Activated T-cell treated with anti-CD3 and anti-CD28 coated beads, Interleukin-2, amount 50 U/mL, for 24 hours (primary cell): ENCODE measurements at regions not wholly inside any gene's neighbourhood (a gene's known extent, or its start where the extent isn't known, plus 50 kb on each side); places are given as distances from the start of the nearest gene placed in this dataset.

ENCODE experiments used
- DNase-seq: peaks from one replicate; pipeline ENCODE4 v3.0.0-alpha.2; 2020
- H3K27ac Mint-ChIP-seq: 2 replicates; pipeline ENCODE4 v1.8.0; 2020; ENCODE audit warnings: mild to moderate bottlenecking, mixed read lengths
- H3K27me3 Mint-ChIP-seq: 2 replicates; pipeline ENCODE4 v1.8.0; 2020; ENCODE audit warnings: mixed read lengths
- H3K36me3 Mint-ChIP-seq: 2 replicates; pipeline ENCODE4 v1.8.0; 2020; ENCODE audit warnings: low read depth, mixed read lengths
- H3K4me1 Mint-ChIP-seq: 2 replicates; pipeline ENCODE4 v1.8.0; 2020; ENCODE audit warnings: low read depth, mixed read lengths
- H3K4me3 Mint-ChIP-seq: 2 replicates; pipeline ENCODE4 v1.8.0; 2020; ENCODE audit warnings: mild to moderate bottlenecking, moderate library complexity, mixed read lengths
- H3K9me3 Mint-ChIP-seq: 2 replicates; pipeline ENCODE4 v1.8.0; 2020; ENCODE audit warnings: mixed read lengths

- no peaks in the 10 kb centered on the region for H3K4me1 Mint-ChIP-seq
- no peak overlapping the region for H3K4me3 Mint-ChIP-seq
- H3K36me3 Mint-ChIP-seq, result no peaks in the 10 kb centered on the region
- H3K9me3 Mint-ChIP-seq, result no peaks in the 10 kb centered on the region
- no peak overlapping the region for H3K27ac Mint-ChIP-seq
- no peak for DNase-seq
- no peaks in the 10 kb centered on the region for H3K27me3 Mint-ChIP-seq
These were observed 1078.5 kb upstream of the ZEB2 start for GRCh38 chr2:145598434-145598833.

GRCh38 chr2:145597809-145598208 lies 1077.9 kb upstream of the ZEB2 start:
- no peak overlapping the region for H3K27ac Mint-ChIP-seq
- H3K27me3 Mint-ChIP-seq, result no peaks in the 10 kb centered on the region
- no peak for DNase-seq
- H3K36me3 Mint-ChIP-seq, result no peaks in the 10 kb centered on the region
- H3K4me1 Mint-ChIP-seq, result no peaks in the 10 kb centered on the region
- H3K9me3 Mint-ChIP-seq, result no peaks in the 10 kb centered on the region
- no peak overlapping the region for H3K4me3 Mint-ChIP-seq

- Mint-ChIP-seq H3K4me1 (no peaks in the 10 kb centered on the region), H3K4me3 (no peak overlapping the region)
- DNase-seq, result no peak
These were observed 1077.1 kb upstream of the ZEB2 start for GRCh38 chr2:145597006-145597405.

GRCh38 chr2:145596416-145596815 lies 1076.5 kb upstream of the ZEB2 start:
- Mint-ChIP-seq H3K9me3 (no peaks in the 10 kb centered on the region), H3K27me3 (no peaks in the 10 kb centered on the region), H3K36me3 (no peaks in the 10 kb centered on the region), H3K27ac (no peak overlapping the region), H3K4me3 (no peak overlapping the region), H3K4me1 (no peaks in the 10 kb centered on the region)
- DNase-seq, result no peak

More at GRCh38 chr2:145597006-145597405, 1077.1 kb upstream of the ZEB2 start:
- Mint-ChIP-seq H3K36me3 (no peaks in the 10 kb centered on the region), H3K27me3 (no peaks in the 10 kb centered on the region), H3K27ac (no peak overlapping the region), H3K9me3 (no peaks in the 10 kb centered on the region)

GRCh38 chr2:145595296-145595695 lies 1075.4 kb upstream of the ZEB2 start:
- no peaks in the 10 kb centered on the region for H3K27me3 Mint-ChIP-seq
- no peak for DNase-seq
- H3K9me3 Mint-ChIP-seq, result no peaks in the 10 kb centered on the region
- H3K4me1 Mint-ChIP-seq, result no peaks in the 10 kb centered on the region
- H3K36me3 Mint-ChIP-seq, result no peaks in the 10 kb centered on the region
- H3K4me3 Mint-ChIP-seq, result no peak overlapping the region
- H3K27ac Mint-ChIP-seq, result no peak overlapping the region

GRCh38 chr2:145593991-145594614 lies 1074.2 kb upstream of the ZEB2 start:
- no peak for DNase-seq
- H3K4me3 Mint-ChIP-seq, result no peak overlapping the region
- H3K27me3 Mint-ChIP-seq, result no peaks in the 10 kb centered on the region
- no peak overlapping the region for H3K27ac Mint-ChIP-seq
- no peaks in the 10 kb centered on the region for H3K9me3 Mint-ChIP-seq
- no peaks in the 10 kb centered on the region for H3K36me3 Mint-ChIP-seq
- no peaks in the 10 kb centered on the region for H3K4me1 Mint-ChIP-seq

- Mint-ChIP-seq H3K27ac (no peak overlapping the region), H3K36me3 (no peaks in the 10 kb centered on the region), H3K4me1 (no peaks in the 10 kb centered on the region), H3K27me3 (no peaks in the 10 kb centered on the region), H3K4me3 (no peak overlapping the region), H3K9me3 (no peaks in the 10 kb centered on the region)
- no peak for DNase-seq
These were observed 1073.4 kb upstream of the ZEB2 start for GRCh38 chr2:145593280-145593679.

GRCh38 chr2:145592361-145592760 lies 1072.4 kb upstream of the ZEB2 start:
- H3K27ac Mint-ChIP-seq, result no peak overlapping the region
- DNase-seq, result no peak

GRCh38 chr2:145591109-145591809 lies 1071.3 kb upstream of the ZEB2 start:
- H3K36me3 Mint-ChIP-seq, result no peaks in the 10 kb centered on the region
- H3K4me3 Mint-ChIP-seq, result no peak overlapping the region
- no peaks in the 10 kb centered on the region for H3K27me3 Mint-ChIP-seq
- H3K9me3 Mint-ChIP-seq, result no peaks in the 10 kb centered on the region
- no peak for DNase-seq
- H3K4me1 Mint-ChIP-seq, result no peaks in the 10 kb centered on the region
- H3K27ac Mint-ChIP-seq, result no peak overlapping the region

More at GRCh38 chr2:145592361-145592760, 1072.4 kb upstream of the ZEB2 start:
- H3K4me1 Mint-ChIP-seq, result no peaks in the 10 kb centered on the region
- no peak overlapping the region for H3K4me3 Mint-ChIP-seq
- H3K36me3 Mint-ChIP-seq, result no peaks in the 10 kb centered on the region
- no peaks in the 10 kb centered on the region for H3K9me3 Mint-ChIP-seq
- H3K27me3 Mint-ChIP-seq, result no peaks in the 10 kb centered on the region

- no peaks in the 10 kb centered on the region for H3K27me3 Mint-ChIP-seq
- no peaks in the 10 kb centered on the region for H3K9me3 Mint-ChIP-seq
- H3K4me3 Mint-ChIP-seq, result no peak overlapping the region
- H3K27ac Mint-ChIP-seq, result no peak overlapping the region
- H3K4me1 Mint-ChIP-seq, result no peaks in the 10 kb centered on the region
- no peaks in the 10 kb centered on the region for H3K36me3 Mint-ChIP-seq
- DNase-seq, result no peak
These were observed 1068.0 kb upstream of the ZEB2 start for GRCh38 chr2:145587922-145588321.

- no peak overlapping the region for H3K4me3 Mint-ChIP-seq
- peaks cover 6% of the 10 kb centered on the region for H3K9me3 Mint-ChIP-seq
- H3K36me3 Mint-ChIP-seq, result no peaks in the 10 kb centered on the region
- DNase-seq, result no peak
- H3K27ac Mint-ChIP-seq, result no peak overlapping the region
- no peaks in the 10 kb centered on the region for H3K4me1 Mint-ChIP-seq
- H3K27me3 Mint-ChIP-seq, result no peaks in the 10 kb centered on the region
These were observed 1064.4 kb upstream of the ZEB2 start for GRCh38 chr2:145584353-145584752.

- H3K36me3 Mint-ChIP-seq, result no peaks in the 10 kb centered on the region
- no peaks in the 10 kb centered on the region for H3K9me3 Mint-ChIP-seq
- no peak overlapping the region for H3K4me3 Mint-ChIP-seq
- H3K27me3 Mint-ChIP-seq, result no peaks in the 10 kb centered on the region
- DNase-seq, result no peak
- no peak overlapping the region for H3K27ac Mint-ChIP-seq
- no peaks in the 10 kb centered on the region for H3K4me1 Mint-ChIP-seq
These were observed 1053.7 kb upstream of the ZEB2 start for GRCh38 chr2:145573608-145574007.

- Mint-ChIP-seq H3K9me3 (no peaks in the 10 kb centered on the region), H3K27me3 (no peaks in the 10 kb centered on the region), H3K27ac (no peak overlapping the region), H3K36me3 (no peaks in the 10 kb centered on the region), H3K4me1 (no peaks in the 10 kb centered on the region), H3K4me3 (no peak overlapping the region)
- no peak for DNase-seq
These were observed 1052.3 kb upstream of the ZEB2 start for GRCh38 chr2:145572238-145572637.

- H3K36me3 Mint-ChIP-seq, result no peaks in the 10 kb centered on the region
- no peak overlapping the region for H3K27ac Mint-ChIP-seq
- H3K4me3 Mint-ChIP-seq, result no peak overlapping the region
- H3K9me3 Mint-ChIP-seq, result no peaks in the 10 kb centered on the region
- H3K4me1 Mint-ChIP-seq, result no peaks in the 10 kb centered on the region
- no peaks in the 10 kb centered on the region for H3K27me3 Mint-ChIP-seq
- no peak for DNase-seq
These were observed 1049.2 kb upstream of the ZEB2 start for GRCh38 chr2:145569108-145569507.

GRCh38 chr2:145563741-145564615 lies 1044.1 kb upstream of the ZEB2 start:
- no peaks in the 10 kb centered on the region for H3K9me3 Mint-ChIP-seq
- H3K27me3 Mint-ChIP-seq, result no peaks in the 10 kb centered on the region
- no peak overlapping the region for H3K27ac Mint-ChIP-seq
- H3K36me3 Mint-ChIP-seq, result no peaks in the 10 kb centered on the region
- no peak for DNase-seq
- no peak overlapping the region for H3K4me3 Mint-ChIP-seq
- H3K4me1 Mint-ChIP-seq, result no peaks in the 10 kb centered on the region
